ENCODE measurements at regions not wholly inside any gene's neighbourhood (a gene's known extent, or its start where the extent isn't known, plus 50 kb on each side); places are given as distances from the start of the nearest gene placed in this dataset.
"Not testable (repeated sequence)": the region's sequence is repeated elsewhere in the genome, so short reads cannot be mapped to it uniquely, and the experiment has no call there.

- DNase-seq = no peak
Observed at GRCh38 chr9:30511666-30512065, 1872.8 kb upstream of the ACO1 start.

- DNase-seq = no peak
Observed at GRCh38 chr9:30519166-30519565, 1865.3 kb upstream of the ACO1 start.

GRCh38 chr9:30519756-30520155 is 1864.7 kb upstream of the ACO1 start:
- no peak for DNase-seq

GRCh38 chr9:30522061-30522460 is 1862.4 kb upstream of the ACO1 start:
- no peak for DNase-seq

GRCh38 chr9:30522486-30522885 is 1862.0 kb upstream of the ACO1 start:
- no peak for DNase-seq

- DNase-seq = no peak
Observed at GRCh38 chr9:30524311-30524710, 1860.1 kb upstream of the ACO1 start.

- DNase-seq = no peak
Observed at GRCh38 chr9:30534455-30534854, 1850.0 kb upstream of the ACO1 start.

- no peak for DNase-seq
Observed at GRCh38 chr9:30534896-30535295, 1849.5 kb upstream of the ACO1 start.

- no peak for DNase-seq
Observed at GRCh38 chr9:30536494-30536893, 1847.9 kb upstream of the ACO1 start.

- not testable (repeated sequence) for DNase-seq
Observed at GRCh38 chr9:30539696-30540095, 1844.7 kb upstream of the ACO1 start.

- DNase-seq = no peak
Observed at GRCh38 chr9:30574355-30575151, 1809.9 kb upstream of the ACO1 start.

GRCh38 chr9:30575218-30575617 is 1809.2 kb upstream of the ACO1 start:
- no peak for DNase-seq

- no peak for DNase-seq
Observed at GRCh38 chr9:30575691-30576090, 1808.8 kb upstream of the ACO1 start.

GRCh38 chr9:30579810-30580209 is 1804.6 kb upstream of the ACO1 start:
- DNase-seq = no peak

- no peak for DNase-seq
Observed at GRCh38 chr9:30582240-30582639, 1802.2 kb upstream of the ACO1 start.

GRCh38 chr9:30584559-30584958 is 1799.9 kb upstream of the ACO1 start:
- DNase-seq = no peak

- DNase-seq = no peak
Observed at GRCh38 chr9:30591461-30591860, 1793.0 kb upstream of the ACO1 start.

- no peak for DNase-seq
Observed at GRCh38 chr9:30597608-30598007, 1786.8 kb upstream of the ACO1 start.

- no peak for DNase-seq
Observed at GRCh38 chr9:30605936-30606335, 1778.5 kb upstream of the ACO1 start.

- DNase-seq = no peak
Observed at GRCh38 chr9:30609713-30610112, 1774.7 kb upstream of the ACO1 start.

- DNase-seq = not testable (repeated sequence)
Observed at GRCh38 chr9:30616782-30617181, 1767.7 kb upstream of the ACO1 start.

- no peak for DNase-seq
Observed at GRCh38 chr9:30622561-30622960, 1761.9 kb upstream of the ACO1 start.

- no peak for DNase-seq
Observed at GRCh38 chr9:30628915-30629567, 1755.4 kb upstream of the ACO1 start.

- DNase-seq = no peak
Observed at GRCh38 chr9:30630459-30630858, 1754.0 kb upstream of the ACO1 start.

- DNase-seq = not testable (repeated sequence)
Observed at GRCh38 chr9:30646639-30647038, 1737.8 kb upstream of the ACO1 start.
